OCI-LY3 (cell line): ENCODE measurements at regions not wholly inside any gene's neighbourhood (a gene's known extent, or its start where the extent isn't known, plus 50 kb on each side); places are given as distances from the start of the nearest gene placed in this dataset.

Experiments used
- EZH2phosphoT487 ChIP-seq: fragments of 200-600 bp; shearing (Covaris generic); IDR thresholded peaks from 2 replicates; pipeline ENCODE4 v1.6.1; 2018; ENCODE audit warnings: antibody characterized with exemption, mixed run types, low read depth
- TF ChIP-seq, protein P1 (sequence below): fragments of 200-600, 300-600 bp; sonication (generic); IDR thresholded peaks from 2 replicates; pipeline ENCODE4 v1.5.1; 2014; ENCODE audit warnings: antibody characterized with exemption, low read length, low read depth

DNA sequence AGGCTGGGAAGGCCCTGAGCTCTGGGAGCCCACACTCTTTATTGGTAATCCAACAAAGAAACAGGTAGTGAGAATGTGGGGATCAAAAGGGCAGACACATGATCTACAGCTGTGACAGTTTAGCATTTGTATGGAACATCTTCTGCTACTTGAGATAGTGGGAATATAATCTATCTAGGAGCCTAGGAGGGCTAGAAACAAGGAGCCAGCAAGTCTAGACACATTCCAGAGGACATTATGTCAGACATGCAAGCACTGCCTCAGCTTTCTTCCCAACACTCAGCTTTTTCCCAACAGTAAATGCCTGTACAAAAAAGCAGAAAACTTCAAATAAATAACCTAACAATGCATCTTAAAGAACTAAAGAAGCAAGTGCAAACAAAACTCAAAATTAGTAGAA lies 1150.6 kb upstream of the RAG2 start:
- TF ChIP-seq, protein P1, sequence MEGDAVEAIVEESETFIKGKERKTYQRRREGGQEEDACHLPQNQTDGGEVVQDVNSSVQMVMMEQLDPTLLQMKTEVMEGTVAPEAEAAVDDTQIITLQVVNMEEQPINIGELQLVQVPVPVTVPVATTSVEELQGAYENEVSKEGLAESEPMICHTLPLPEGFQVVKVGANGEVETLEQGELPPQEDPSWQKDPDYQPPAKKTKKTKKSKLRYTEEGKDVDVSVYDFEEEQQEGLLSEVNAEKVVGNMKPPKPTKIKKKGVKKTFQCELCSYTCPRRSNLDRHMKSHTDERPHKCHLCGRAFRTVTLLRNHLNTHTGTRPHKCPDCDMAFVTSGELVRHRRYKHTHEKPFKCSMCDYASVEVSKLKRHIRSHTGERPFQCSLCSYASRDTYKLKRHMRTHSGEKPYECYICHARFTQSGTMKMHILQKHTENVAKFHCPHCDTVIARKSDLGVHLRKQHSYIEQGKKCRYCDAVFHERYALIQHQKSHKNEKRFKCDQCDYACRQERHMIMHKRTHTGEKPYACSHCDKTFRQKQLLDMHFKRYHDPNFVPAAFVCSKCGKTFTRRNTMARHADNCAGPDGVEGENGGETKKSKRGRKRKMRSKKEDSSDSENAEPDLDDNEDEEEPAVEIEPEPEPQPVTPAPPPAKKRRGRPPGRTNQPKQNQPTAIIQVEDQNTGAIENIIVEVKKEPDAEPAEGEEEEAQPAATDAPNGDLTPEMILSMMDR, result no peak
- TF ChIP-seq EZH2phosphoT487, result no peak
